ENCODE measurements at regions not wholly inside any gene's neighbourhood (a gene's known extent, or its start where the extent isn't known, plus 50 kb on each side); places are given as distances from the start of the nearest gene placed in this dataset.

DNA sequence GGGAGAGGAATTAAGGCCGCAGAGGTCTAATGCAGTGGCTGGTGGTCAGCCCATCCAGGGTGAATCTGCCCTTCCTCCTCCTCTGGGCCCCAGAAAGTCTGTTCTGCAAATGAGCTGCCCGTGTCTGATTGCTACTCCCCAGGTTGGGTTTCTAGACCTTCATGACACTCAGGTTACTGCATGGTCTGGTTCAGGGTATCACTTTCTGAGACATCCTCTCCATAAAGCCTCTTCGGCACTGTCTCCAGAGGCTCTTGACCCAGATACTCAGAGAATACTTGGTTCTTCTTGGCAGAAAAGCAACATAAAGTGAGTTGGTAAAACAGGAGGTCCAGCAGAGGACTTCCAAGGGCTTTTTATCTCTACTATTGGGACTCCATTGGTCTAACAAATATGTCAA lies 62.5 kb upstream of the GDNF start:
- no peak for DNase-seq (ENCODE audit: low read depth)
- Histone ChIP-seq H3K36me3 (ENCODE audit: control insufficient read depth, insufficient read depth, low read length) (no peaks in the 10 kb centered on the region), H3K4me3 (ENCODE audit: low read depth, low read length) (no peak overlapping the region), H3K27me3 (ENCODE audit: control insufficient read depth, insufficient read depth, low read length) (no peaks in the 10 kb centered on the region)
- no peak for FAIRE-seq
- TF ChIP-seq, protein P1, sequence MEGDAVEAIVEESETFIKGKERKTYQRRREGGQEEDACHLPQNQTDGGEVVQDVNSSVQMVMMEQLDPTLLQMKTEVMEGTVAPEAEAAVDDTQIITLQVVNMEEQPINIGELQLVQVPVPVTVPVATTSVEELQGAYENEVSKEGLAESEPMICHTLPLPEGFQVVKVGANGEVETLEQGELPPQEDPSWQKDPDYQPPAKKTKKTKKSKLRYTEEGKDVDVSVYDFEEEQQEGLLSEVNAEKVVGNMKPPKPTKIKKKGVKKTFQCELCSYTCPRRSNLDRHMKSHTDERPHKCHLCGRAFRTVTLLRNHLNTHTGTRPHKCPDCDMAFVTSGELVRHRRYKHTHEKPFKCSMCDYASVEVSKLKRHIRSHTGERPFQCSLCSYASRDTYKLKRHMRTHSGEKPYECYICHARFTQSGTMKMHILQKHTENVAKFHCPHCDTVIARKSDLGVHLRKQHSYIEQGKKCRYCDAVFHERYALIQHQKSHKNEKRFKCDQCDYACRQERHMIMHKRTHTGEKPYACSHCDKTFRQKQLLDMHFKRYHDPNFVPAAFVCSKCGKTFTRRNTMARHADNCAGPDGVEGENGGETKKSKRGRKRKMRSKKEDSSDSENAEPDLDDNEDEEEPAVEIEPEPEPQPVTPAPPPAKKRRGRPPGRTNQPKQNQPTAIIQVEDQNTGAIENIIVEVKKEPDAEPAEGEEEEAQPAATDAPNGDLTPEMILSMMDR (IDR thresholded peaks at IDR 0.05; ENCODE audit: insufficient read depth, low read length, severe bottlenecking), result no peak

DNA sequence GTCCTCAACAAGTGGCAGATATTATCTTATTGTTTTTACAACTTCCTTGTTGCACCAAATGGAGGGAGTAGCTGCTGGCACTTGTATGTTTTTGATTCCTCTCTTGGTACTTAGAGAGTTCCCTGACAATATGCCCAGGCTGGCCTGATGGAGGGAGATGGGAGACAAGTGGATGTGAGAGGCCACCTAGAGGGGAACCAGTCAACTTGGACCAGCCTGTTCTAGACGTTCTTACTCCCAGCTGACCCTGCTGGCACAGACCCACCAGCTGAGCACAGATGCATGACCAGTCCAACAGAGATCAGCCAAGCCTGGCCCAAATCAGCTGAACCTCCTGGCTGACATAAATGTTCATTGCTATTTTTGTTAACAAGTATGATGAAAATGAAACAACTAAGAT lies 60.9 kb upstream of the GDNF start:
- Histone ChIP-seq H3K27me3 (ENCODE audit: control insufficient read depth, insufficient read depth, low read length) (no peaks in the 10 kb centered on the region), H3K4me3 (ENCODE audit: low read depth, low read length) (no peak overlapping the region), H3K36me3 (ENCODE audit: control insufficient read depth, insufficient read depth, low read length) (no peaks in the 10 kb centered on the region)
- TF ChIP-seq, protein P1 (IDR thresholded peaks at IDR 0.05; ENCODE audit: insufficient read depth, low read length, severe bottlenecking), result peak; percentile 26
- DNase-seq (ENCODE audit: low read depth) (peak; percentile 31), FAIRE-seq (no peak)

DNA sequence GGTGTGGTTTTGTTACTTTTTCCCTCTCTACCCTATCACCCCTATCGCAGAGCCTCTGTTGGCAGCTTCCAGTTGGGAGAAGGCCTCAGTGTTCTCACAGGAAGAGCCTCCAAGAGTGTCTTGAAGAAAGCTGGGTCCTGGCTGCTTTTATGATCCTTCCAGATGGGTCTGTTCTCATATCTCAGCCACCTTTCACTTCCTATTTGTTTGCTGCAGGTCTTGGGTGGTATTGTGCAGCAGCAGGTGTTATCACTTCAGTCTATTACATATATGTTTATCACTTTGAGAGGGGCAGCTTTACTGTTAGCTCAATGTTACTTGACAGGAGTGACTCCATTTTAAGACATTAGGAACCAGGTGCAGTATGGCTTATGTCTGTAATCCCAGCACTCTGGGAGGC lies 59.2 kb upstream of the GDNF start:
- TF ChIP-seq, protein P1 (IDR thresholded peaks at IDR 0.05; ENCODE audit: insufficient read depth, low read length, severe bottlenecking), result no peak
- DNase-seq (ENCODE audit: low read depth) (no peak), FAIRE-seq (no peak)
- Histone ChIP-seq H3K36me3 (ENCODE audit: control insufficient read depth, insufficient read depth, low read length) (no peaks in the 10 kb centered on the region), H3K4me3 (ENCODE audit: low read depth, low read length) (no peak overlapping the region), H3K27me3 (ENCODE audit: control insufficient read depth, insufficient read depth, low read length) (no peaks in the 10 kb centered on the region)

DNA sequence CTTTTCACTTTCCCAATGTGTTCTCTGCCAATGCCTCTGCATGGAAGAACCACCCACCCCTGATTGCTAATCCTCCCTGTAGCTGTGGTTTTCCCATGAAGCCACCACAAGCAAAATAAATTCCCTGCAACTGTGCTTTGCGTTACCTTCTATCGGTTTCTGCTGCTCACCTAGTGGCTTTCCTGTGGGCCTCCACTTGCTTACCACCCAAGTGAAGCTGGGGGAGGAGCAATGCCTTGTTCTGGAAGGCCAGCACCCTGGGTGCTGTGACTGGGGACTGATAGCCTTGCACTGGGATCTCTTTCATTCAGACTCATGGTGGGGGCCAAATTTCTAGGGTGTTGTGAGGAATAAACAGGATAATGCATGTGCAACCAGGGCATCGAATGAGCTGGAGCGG lies 56.3 kb upstream of the GDNF start:
- Histone ChIP-seq H3K27me3 (ENCODE audit: control insufficient read depth, insufficient read depth, low read length) (no peaks in the 10 kb centered on the region), H3K36me3 (ENCODE audit: control insufficient read depth, insufficient read depth, low read length) (no peaks in the 10 kb centered on the region), H3K4me3 (ENCODE audit: low read depth, low read length) (no peak overlapping the region)
- TF ChIP-seq, protein P1 (IDR thresholded peaks at IDR 0.05; ENCODE audit: insufficient read depth, low read length, severe bottlenecking), result no peak
- DNase-seq (ENCODE audit: low read depth), result no peak
- FAIRE-seq, result no peak

DNA sequence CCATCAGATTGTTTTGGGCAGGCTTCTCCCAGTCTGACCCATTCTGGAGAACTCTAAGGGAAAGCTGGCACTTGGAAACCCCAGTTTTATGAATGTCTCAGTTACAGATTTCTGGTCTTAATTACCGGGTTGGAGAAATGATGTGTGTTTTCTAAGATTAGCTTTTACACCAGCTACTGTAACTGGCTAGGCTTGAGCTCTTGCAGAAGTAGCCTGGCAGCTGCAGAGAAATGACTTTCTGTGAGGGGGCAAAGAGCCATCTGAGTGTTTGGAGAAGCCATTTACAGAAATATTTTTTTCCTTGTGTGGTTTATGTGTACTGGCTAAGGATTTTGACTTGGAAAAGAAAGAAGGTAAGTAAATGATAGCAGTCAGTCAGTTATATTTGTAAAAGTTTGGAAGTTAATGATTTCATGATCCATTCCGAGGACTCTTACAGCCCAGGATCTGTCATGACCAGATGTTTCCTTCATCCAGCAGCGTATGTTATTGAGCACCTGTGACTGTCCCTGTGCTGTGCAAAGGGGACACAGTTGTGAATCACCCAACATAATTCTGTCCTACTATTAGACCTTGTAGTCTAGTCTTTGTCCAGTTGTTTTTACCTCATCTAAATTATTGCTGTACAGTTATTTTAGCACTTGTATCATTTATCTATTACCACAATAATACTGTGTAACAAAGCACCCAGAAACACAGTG lies 53.7 kb upstream of the GDNF start:
- FAIRE-seq, result no peak

More for the DNA sequence above, 53.7 kb upstream of the GDNF start:
- H3K4me3 ChIP-seq (ENCODE audit: low read depth, low read length), result no peak overlapping the region
- TF ChIP-seq, protein P1 (IDR thresholded peaks at IDR 0.05; ENCODE audit: insufficient read depth, low read length, severe bottlenecking), result no peak
- H3K27me3 ChIP-seq (ENCODE audit: control insufficient read depth, insufficient read depth, low read length), result no peaks in the 10 kb centered on the region
- no peaks in the 10 kb centered on the region for H3K36me3 ChIP-seq (ENCODE audit: control insufficient read depth, insufficient read depth, low read length)
- no peak for DNase-seq (ENCODE audit: low read depth)

Data from bronchial epithelial cell (primary cell).